SK-N-SH (cell line): ENCODE measurements at regions not wholly inside any gene's neighbourhood (a gene's known extent, or its start where the extent isn't known, plus 50 kb on each side); places are given as distances from the start of the nearest gene placed in this dataset.
A peak's percentile ranks its signal among the peaks of the same experiment; 100 is the strongest.

Experiments used
- CTCF ChIA-PET: fragments of 300-600, 350-600 bp; formaldehyde crosslinking; extraction: SDS; loops from one replicate; lab custom pipeline; 2021; lab: Yijun Ruan, JAX
- POLR2A ChIA-PET: fragments of 350-600 bp; sonication (Branson Sonifier 250); formaldehyde crosslinking; extraction: SDS; loops from one replicate; lab custom pipeline; 2020; ENCODE audit warnings: antibody characterized with exemption, inconsistent platforms; lab: Yijun Ruan, JAX
- DNase-seq: peaks from one replicate; pipeline ENCODE4 v3.0.0; 2012
- H2AFZ ChIP-seq: fragments of 200-600 bp; sonication (generic); 2 replicates; pipeline ENCODE4 v1.8.1; 2016; ENCODE audit warnings: antibody characterized with exemption, mild to moderate bottlenecking, low read depth
- H3F3A ChIP-seq: fragments of 200-600 bp; sonication (generic); replicated peaks from 2 replicates; pipeline ENCODE3; 2016; ENCODE audit warnings: antibody characterized with exemption, mild to moderate bottlenecking; ENCODE audit not compliant: insufficient read depth
- H3K27ac ChIP-seq, 2 experiments: fragments of 200-500 bp in 1 of 2; fragments of 200-600 bp in 1 of 2; sonication (Bioruptor generic) in 1 of 2; sonication (generic), shearing (Covaris generic) in 1 of 2; 2 replicates each; pipeline versions ENCODE4 v1.5.1 to v1.6.1; 2014 to 2016; ENCODE audit warnings: low read depth in 2 of 2, inconsistent platforms in 1 of 2, low read length in 1 of 2, mild to moderate bottlenecking in 1 of 2, mixed read lengths in 1 of 2
- H3K27me3 ChIP-seq: fragments of 200-600 bp; sonication (generic), shearing (Covaris generic); 2 replicates; pipeline ENCODE4 v1.6.1; 2016; ENCODE audit warnings: mixed run types; ENCODE audit not compliant: insufficient read depth
- H3K36me3 ChIP-seq, 2 experiments: fragments of 200-500 bp in 1 of 2; fragments of 200-600 bp in 1 of 2; sonication (Bioruptor generic) in 1 of 2; sonication (generic) in 1 of 2; replicated peaks in 1 of 2; 2 replicates each; pipeline versions ENCODE3 to v1.5.1; 2014 to 2016; ENCODE audit warnings: low read length in 1 of 2, mild to moderate bottlenecking in 1 of 2; ENCODE audit not compliant: insufficient read depth in 2 of 2, control insufficient read depth in 1 of 2
- H3K4me1 ChIP-seq, 2 experiments: fragments of 200-500 bp in 1 of 2; fragments of 200-600 bp in 1 of 2; sonication (Bioruptor generic) in 1 of 2; sonication (generic), shearing (Covaris generic) in 1 of 2; 2 replicates each; pipeline versions ENCODE4 v1.5.1 to v1.6.1; 2014 to 2016; ENCODE audit warnings: low read depth in 1 of 2, low read length in 1 of 2, mixed run types in 1 of 2; ENCODE audit not compliant: insufficient read depth in 2 of 2, control insufficient read depth in 1 of 2
- H3K4me2 ChIP-seq: fragments of 200-600 bp; sonication (generic), shearing (Covaris generic); 2 replicates; pipeline ENCODE4 v1.6.1; 2017; ENCODE audit warnings: mixed run types
- H3K4me3 ChIP-seq, 2 experiments: fragments of 200-500 bp in 1 of 2; fragments of 200-600 bp in 1 of 2; sonication (Bioruptor generic) in 1 of 2; sonication (generic), shearing (Covaris generic) in 1 of 2; 2 replicates each; pipeline versions ENCODE4 v1.5.1 to v1.8.1; 2014 to 2016; ENCODE audit warnings: low read depth in 2 of 2, inconsistent platforms in 1 of 2, low read length in 1 of 2, mild to moderate bottlenecking in 1 of 2, mixed read lengths in 1 of 2, moderate library complexity in 1 of 2
- H3K79me2 ChIP-seq: fragments of 200-600 bp; sonication (generic); 2 replicates; pipeline ENCODE4 v1.8.1; 2017; ENCODE audit warnings: mild to moderate bottlenecking; ENCODE audit not compliant: insufficient read depth
- H3K9ac ChIP-seq: fragments of 200-600 bp; sonication (generic); 2 replicates; pipeline ENCODE4 v1.6.1; 2017; ENCODE audit warnings: mixed run types
- H3K9me2 ChIP-seq: fragments of 200-600 bp; sonication (generic); 2 replicates; pipeline ENCODE4 v1.6.1; 2017; ENCODE audit warnings: mixed run types
- H3K9me3 ChIP-seq: fragments of 200-600 bp; sonication (generic); 2 replicates; pipeline ENCODE4 v1.6.1; 2017; ENCODE audit warnings: mixed run types, mild to moderate bottlenecking, moderate library complexity
- H4K20me1 ChIP-seq: fragments of 200-600 bp; sonication (generic); 2 replicates; pipeline ENCODE4 v1.6.1; 2017; ENCODE audit warnings: mild to moderate bottlenecking, mixed run types; ENCODE audit not compliant: insufficient read depth
- CTCF ChIP-seq: fragments of 200-600 bp; sonication (generic); IDR thresholded peaks from 2 replicates; pipeline ENCODE4 v1.6.1; 2017; ENCODE audit warnings: antibody characterized with exemption, mild to moderate bottlenecking, moderate library complexity
- EP300 ChIP-seq, 2 experiments: IDR thresholded peaks; 2 replicates each; pipeline versions ENCODE4 v1.4.0 to v1.6.1; 2012; ENCODE audit warnings: borderline replicate concordance in 1 of 2, low read depth in 1 of 2, low read length in 1 of 2
- EZH2phosphoT487 ChIP-seq: fragments of 200-600 bp; sonication (generic); IDR thresholded peaks from 2 replicates; pipeline ENCODE4 v1.6.1; 2017; ENCODE audit warnings: low read depth, mixed run types, mild to moderate bottlenecking, antibody characterized with exemption, moderate library complexity, borderline replicate concordance
- FOSL2 ChIP-seq: IDR thresholded peaks from 2 replicates; pipeline ENCODE4 v1.4.0; 2012; ENCODE audit warnings: low read depth, mild to moderate bottlenecking, moderate library complexity, borderline replicate concordance
- FOXJ3 ChIP-seq: sonication (generic); formaldehyde crosslinking; IDR thresholded peaks from 2 replicates; pipeline ENCODE4 v1.5.1; 2020; ENCODE audit warnings: mild to moderate bottlenecking, missing genetic modification reagents
- FOXM1 ChIP-seq: IDR thresholded peaks from 2 replicates; pipeline ENCODE4 v1.4.0; 2012; ENCODE audit warnings: low read depth, mild to moderate bottlenecking
- GABPA ChIP-seq: IDR thresholded peaks from 2 replicates; pipeline ENCODE4 v1.4.0; 2012; ENCODE audit warnings: low read depth, mild to moderate bottlenecking
- GATA2 ChIP-seq: sonication (generic); formaldehyde crosslinking; IDR thresholded peaks from 2 replicates; pipeline ENCODE4 v1.5.0; 2020; ENCODE audit warnings: mild to moderate bottlenecking, missing genetic modification reagents
- JUND ChIP-seq: IDR thresholded peaks from 2 replicates; pipeline ENCODE4 v1.4.0; 2012
- MAX ChIP-seq: IDR thresholded peaks from 2 replicates; pipeline ENCODE4 v1.4.0; 2012; ENCODE audit warnings: low read depth
- MEF2A ChIP-seq: IDR thresholded peaks from 2 replicates; pipeline ENCODE4 v1.4.0; 2012; ENCODE audit warnings: low read depth, borderline replicate concordance
- RAD21 ChIP-seq: IDR thresholded peaks from 2 replicates; pipeline ENCODE4 v1.6.1; 2012; ENCODE audit warnings: mild to moderate bottlenecking, low read length
- RFX5 ChIP-seq: IDR thresholded peaks from 2 replicates; pipeline ENCODE4 v1.6.1; 2012; ENCODE audit warnings: mild to moderate bottlenecking, improper control_type of control experiment, low read length
- TAF1 ChIP-seq: IDR thresholded peaks from 2 replicates; pipeline ENCODE4 v1.6.1; 2012; ENCODE audit warnings: low read depth, mild to moderate bottlenecking, low read length, moderate library complexity, borderline replicate concordance
- TCF12 ChIP-seq: IDR thresholded peaks from 2 replicates; pipeline ENCODE4 v1.4.0; 2012
- ZBTB33 ChIP-seq: IDR thresholded peaks from 2 replicates; pipeline ENCODE4 v1.4.0; 2012; ENCODE audit warnings: low read depth, borderline replicate concordance
- WGBS: methylation state at CpG from one replicate; pipeline ENCODE4 v1.1.6; 2017; ENCODE audit warnings: low lambda C conversion rate; 5-methylcytosine and 5-hydroxymethylcytosine counted together

- H3K36me3 ChIP-seq = no peaks in the 10 kb centered on the region
- H3K9me2 ChIP-seq = no peaks in the 10 kb centered on the region
- no peak overlapping the region for H3K4me3 ChIP-seq
- CTCF ChIA-PET = interaction anchor here (0.6 to 0.9 kb wide), 2 partner anchors 189 to 1280 kb away, joined by 3 to 4 read pairs; no protein-coding TSS in a partner anchor
- H3K79me2 ChIP-seq = no peaks in the 10 kb centered on the region
- no peak overlapping the region for H3K9ac ChIP-seq
- peak overlapping the region in 1 of 2 experiments; percentile 75; a peak in 1 of 4 replicates for H3K27ac ChIP-seq
- no peak overlapping the region for H3K4me2 ChIP-seq
- POLR2A ChIA-PET = no interaction called here
- no peak for DNase-seq
- TF ChIP-seq TAF1 = no peak
- TF ChIP-seq GABPA = no peak
- H3F3A ChIP-seq = peaks cover 4% of the 10 kb centered on the region
- peaks cover under 1% of the 10 kb centered on the region; the same call in 1 of the 2 replicates for H3K9me3 ChIP-seq
- no peak overlapping the region for H2AFZ ChIP-seq
- WGBS = 50% methylated on average over 1 of the region's 1 CpG
- H4K20me1 ChIP-seq = no peaks in the 10 kb centered on the region
- H3K4me1 ChIP-seq = peaks cover 0 to 8% of the 10 kb centered on the region in 2 experiments; a peak in 2 of 4 replicates
- no peaks in the 10 kb centered on the region for H3K27me3 ChIP-seq
Observed at GRCh38 chr2:144712550-144712940, 192.6 kb upstream of the ZEB2 start.

- Histone ChIP-seq H3K4me2 (no peak overlapping the region), H3K9ac (no peak overlapping the region), H3K9me2 (no peaks in the 10 kb centered on the region), H3K4me1 (peaks cover 0 to 8% of the 10 kb centered on the region in 2 experiments; a peak in 2 of 4 replicates), H3K27me3 (no peaks in the 10 kb centered on the region), H3F3A (peaks cover 4% of the 10 kb centered on the region), H3K4me3 (no peak overlapping the region), H3K79me2 (no peaks in the 10 kb centered on the region), H3K36me3 (no peaks in the 10 kb centered on the region), H3K9me3 (no peaks in the 10 kb centered on the region), H2AFZ (no peak overlapping the region), H4K20me1 (no peaks in the 10 kb centered on the region), H3K27ac (peak overlapping the region in 1 of 2 experiments; percentile 75; a peak in 2 of 4 replicates)
- TF ChIP-seq FOXM1 (no peak), GABPA (no peak), TCF12 (no peak), JUND (no peak), FOSL2 (no peak), EZH2phosphoT487 (no peak), EP300 (IDR thresholded peaks at IDR 0.05; ENCODE audit: borderline replicate concordance in 1 of 2, low read depth in 1 of 2, low read length in 1 of 2) (peak in 1 of 2 experiments; percentile 61; a peak in 1 of 4 replicates), TAF1 (no peak)
- DNase-seq = peak; percentile 2
- WGBS = 85% methylated on average over 7 of the region's 7 CpGs
- CTCF ChIA-PET = interaction anchor here (0.9 kb wide), 1 partner anchor 1279 kb away, joined by 4 read pairs; no protein-coding TSS in a partner anchor
- POLR2A ChIA-PET = no interaction called here
Observed at GRCh38 chr2:144711630-144712549, 192.0 kb upstream of the ZEB2 start.

GRCh38 chr2:144711084-144711483 lies 191.2 kb upstream of the ZEB2 start:
- no peaks in the 10 kb centered on the region for H3K9me3 ChIP-seq
- H2AFZ ChIP-seq = no peak overlapping the region; the same call in 1 of the 2 replicates
- POLR2A ChIA-PET = no interaction called here
- no peak overlapping the region for H3K4me2 ChIP-seq
- H3K79me2 ChIP-seq = no peaks in the 10 kb centered on the region
- H3K27me3 ChIP-seq = no peaks in the 10 kb centered on the region
- H3K9me2 ChIP-seq = no peaks in the 10 kb centered on the region
- H3K4me3 ChIP-seq = no peak overlapping the region
- H3K4me1 ChIP-seq = peaks cover 0 to 8% of the 10 kb centered on the region in 2 experiments; a peak in 2 of 4 replicates
- H4K20me1 ChIP-seq = no peaks in the 10 kb centered on the region
- H3F3A ChIP-seq = peaks cover 4% of the 10 kb centered on the region
- DNase-seq = no peak
- CTCF ChIA-PET = no interaction called here
- H3K36me3 ChIP-seq = no peaks in the 10 kb centered on the region
- peak overlapping the region in 1 of 2 experiments; percentile 51; a peak in 1 of 4 replicates for H3K27ac ChIP-seq
- H3K9ac ChIP-seq = no peak overlapping the region
- no peak for TF ChIP-seq CTCF
- TF ChIP-seq ZBTB33 = no peak
- TF ChIP-seq JUND = no peak
- no peak for TF ChIP-seq MAX
- TF ChIP-seq MEF2A = no peak
- no peak for TF ChIP-seq GATA2 (CRISPR knock-in tag)
- TF ChIP-seq FOXJ3 (CRISPR knock-in tag) = no peak
- TF ChIP-seq RAD21 = no peak
- TF ChIP-seq RFX5 = no peak
- no peak for TF ChIP-seq GABPA
- no peak for TF ChIP-seq FOSL2
